ENCODE measurements at regions not wholly inside any gene's neighbourhood (a gene's known extent, or its start where the extent isn't known, plus 50 kb on each side); places are given as distances from the start of the nearest gene placed in this dataset.

- Histone ChIP-seq H3K9me3 (ENCODE audit: control insufficient read depth, insufficient read depth, low read length) (no peaks in the 10 kb centered on the region), H3K4me1 (ENCODE audit: insufficient read depth, low read length) (peaks cover 9% of the 10 kb centered on the region; the same call in 1 of the 2 replicates), H3K9ac (ENCODE audit: low read depth, low read length) (no peak overlapping the region), H3K36me3 (ENCODE audit: insufficient read depth, low read length) (no peaks in the 10 kb centered on the region)
Measured at GRCh38 chr15:95288626-95289025, 1041.9 kb upstream of the NR2F2 start.

GRCh38 chr15:95290176-95290974 lies 1040.1 kb upstream of the NR2F2 start:
- no peaks in the 10 kb centered on the region for H3K36me3 ChIP-seq (ENCODE audit: insufficient read depth, low read length)
- peaks cover 9% of the 10 kb centered on the region; the same call in 1 of the 2 replicates for H3K4me1 ChIP-seq (ENCODE audit: insufficient read depth, low read length)
- no peak overlapping the region for H3K9ac ChIP-seq (ENCODE audit: low read depth, low read length)
- H3K9me3 ChIP-seq (ENCODE audit: control insufficient read depth, insufficient read depth, low read length) = no peaks in the 10 kb centered on the region

- Histone ChIP-seq H3K4me1 (ENCODE audit: insufficient read depth, low read length) (peaks cover 8% of the 10 kb centered on the region; the same call in 1 of the 2 replicates), H3K9ac (ENCODE audit: low read depth, low read length) (no peak overlapping the region), H3K9me3 (ENCODE audit: control insufficient read depth, insufficient read depth, low read length) (no peaks in the 10 kb centered on the region), H3K36me3 (ENCODE audit: insufficient read depth, low read length) (no peaks in the 10 kb centered on the region)
Measured at GRCh38 chr15:95291898-95292472, 1038.5 kb upstream of the NR2F2 start.

- Histone ChIP-seq H3K4me1 (ENCODE audit: insufficient read depth, low read length) (peaks cover 2% of the 10 kb centered on the region; the same call in 1 of the 2 replicates), H3K9ac (ENCODE audit: low read depth, low read length) (no peak overlapping the region), H3K36me3 (ENCODE audit: insufficient read depth, low read length) (no peaks in the 10 kb centered on the region), H3K9me3 (ENCODE audit: control insufficient read depth, insufficient read depth, low read length) (no peaks in the 10 kb centered on the region)
Measured at GRCh38 chr15:95292785-95293450, 1037.6 kb upstream of the NR2F2 start.

GRCh38 chr15:95293456-95294031 lies 1037.0 kb upstream of the NR2F2 start:
- Histone ChIP-seq H3K4me1 (ENCODE audit: insufficient read depth, low read length) (no peaks in the 10 kb centered on the region), H3K36me3 (ENCODE audit: insufficient read depth, low read length) (no peaks in the 10 kb centered on the region), H3K9me3 (ENCODE audit: control insufficient read depth, insufficient read depth, low read length) (no peaks in the 10 kb centered on the region), H3K9ac (ENCODE audit: low read depth, low read length) (no peak overlapping the region)

GRCh38 chr15:95295363-95295762 lies 1035.1 kb upstream of the NR2F2 start:
- no peaks in the 10 kb centered on the region for H3K4me1 ChIP-seq (ENCODE audit: insufficient read depth, low read length)
- H3K36me3 ChIP-seq (ENCODE audit: insufficient read depth, low read length) = no peaks in the 10 kb centered on the region
- no peaks in the 10 kb centered on the region for H3K9me3 ChIP-seq (ENCODE audit: control insufficient read depth, insufficient read depth, low read length)
- no peak overlapping the region for H3K9ac ChIP-seq (ENCODE audit: low read depth, low read length)

GRCh38 chr15:95295896-95296625 lies 1034.4 kb upstream of the NR2F2 start:
- Histone ChIP-seq H3K4me1 (ENCODE audit: insufficient read depth, low read length) (no peaks in the 10 kb centered on the region), H3K9me3 (ENCODE audit: control insufficient read depth, insufficient read depth, low read length) (no peaks in the 10 kb centered on the region), H3K9ac (ENCODE audit: low read depth, low read length) (no peak overlapping the region), H3K36me3 (ENCODE audit: insufficient read depth, low read length) (no peaks in the 10 kb centered on the region)

GRCh38 chr15:95296643-95297042 lies 1033.9 kb upstream of the NR2F2 start:
- Histone ChIP-seq H3K4me1 (ENCODE audit: insufficient read depth, low read length) (no peaks in the 10 kb centered on the region), H3K36me3 (ENCODE audit: insufficient read depth, low read length) (no peaks in the 10 kb centered on the region), H3K9me3 (ENCODE audit: control insufficient read depth, insufficient read depth, low read length) (no peaks in the 10 kb centered on the region), H3K9ac (ENCODE audit: low read depth, low read length) (no peak overlapping the region)

- Histone ChIP-seq H3K4me1 (ENCODE audit: insufficient read depth, low read length) (no peaks in the 10 kb centered on the region), H3K9ac (ENCODE audit: low read depth, low read length) (no peak overlapping the region), H3K9me3 (ENCODE audit: control insufficient read depth, insufficient read depth, low read length) (no peaks in the 10 kb centered on the region), H3K36me3 (ENCODE audit: insufficient read depth, low read length) (no peaks in the 10 kb centered on the region)
Measured at GRCh38 chr15:95298729-95299128, 1031.8 kb upstream of the NR2F2 start.

GRCh38 chr15:95300958-95301357 lies 1029.5 kb upstream of the NR2F2 start:
- Histone ChIP-seq H3K36me3 (ENCODE audit: insufficient read depth, low read length) (no peaks in the 10 kb centered on the region), H3K9me3 (ENCODE audit: control insufficient read depth, insufficient read depth, low read length) (no peaks in the 10 kb centered on the region), H3K9ac (ENCODE audit: low read depth, low read length) (no peak overlapping the region), H3K4me1 (ENCODE audit: insufficient read depth, low read length) (no peaks in the 10 kb centered on the region)

- Histone ChIP-seq H3K4me1 (ENCODE audit: insufficient read depth, low read length) (no peaks in the 10 kb centered on the region), H3K36me3 (ENCODE audit: insufficient read depth, low read length) (no peaks in the 10 kb centered on the region), H3K9ac (ENCODE audit: low read depth, low read length) (no peak overlapping the region), H3K9me3 (ENCODE audit: control insufficient read depth, insufficient read depth, low read length) (no peaks in the 10 kb centered on the region)
Measured at GRCh38 chr15:95302206-95302605, 1028.3 kb upstream of the NR2F2 start.

GRCh38 chr15:95302809-95303208 lies 1027.7 kb upstream of the NR2F2 start:
- no peak overlapping the region for H3K9ac ChIP-seq (ENCODE audit: low read depth, low read length)
- H3K9me3 ChIP-seq (ENCODE audit: control insufficient read depth, insufficient read depth, low read length) = no peaks in the 10 kb centered on the region
- H3K4me1 ChIP-seq (ENCODE audit: insufficient read depth, low read length) = no peaks in the 10 kb centered on the region
- no peaks in the 10 kb centered on the region for H3K36me3 ChIP-seq (ENCODE audit: insufficient read depth, low read length)

GRCh38 chr15:95303713-95304112 lies 1026.8 kb upstream of the NR2F2 start:
- Histone ChIP-seq H3K4me1 (ENCODE audit: insufficient read depth, low read length) (no peaks in the 10 kb centered on the region), H3K9ac (ENCODE audit: low read depth, low read length) (no peak overlapping the region), H3K36me3 (ENCODE audit: insufficient read depth, low read length) (no peaks in the 10 kb centered on the region), H3K9me3 (ENCODE audit: control insufficient read depth, insufficient read depth, low read length) (no peaks in the 10 kb centered on the region)
